ENCODE measurements at regions not wholly inside any gene's neighbourhood (a gene's known extent, or its start where the extent isn't known, plus 50 kb on each side); places are given as distances from the start of the nearest gene placed in this dataset.

- TF ChIP-seq GATA2 (IDR thresholded peaks at IDR 0.05; ENCODE audit: low read depth, low read length) (no peak), GATA3 (IDR thresholded peaks at IDR 0.05; ENCODE audit: low read depth, low read length) (no peak)
Measured at GRCh38 chr2:136522724-136523123, 242.6 kb upstream of the THSD7B start.

Data from SH-SY5Y (cell line).